Fibroblast of lung (primary cell): ENCODE measurements at regions not wholly inside any gene's neighbourhood (a gene's known extent, or its start where the extent isn't known, plus 50 kb on each side); places are given as distances from the start of the nearest gene placed in this dataset.

Experiments used
- DNase-seq, 2 donors: peaks; one replicate each; pipeline versions ENCODE4 v3.0.0 to v3.0.0-alpha.2; 2010; ENCODE audit warnings: low read depth in 2 of 2
- H2AFZ ChIP-seq: 2 replicates; pipeline ENCODE4 v1.5.1; 2012; ENCODE audit warnings: low read length, control low read depth, inconsistent platforms
- H3K27ac ChIP-seq: 2 replicates; pipeline ENCODE4 v1.5.1; 2011; ENCODE audit warnings: low read length, control low read depth; ENCODE audit not compliant: insufficient read depth
- H3K27me3 ChIP-seq: 2 replicates; pipeline ENCODE4 v1.5.1; 2011; ENCODE audit warnings: mild to moderate bottlenecking, low read length; ENCODE audit not compliant: control insufficient read depth, insufficient read depth
- H3K36me3 ChIP-seq: 2 replicates; pipeline ENCODE4 v1.5.1; 2011; ENCODE audit warnings: low read length; ENCODE audit not compliant: control insufficient read depth, insufficient read depth
- H3K4me1 ChIP-seq: 2 replicates; pipeline ENCODE4 v1.5.1; 2011; ENCODE audit warnings: low read length; ENCODE audit not compliant: control insufficient read depth, insufficient read depth; ENCODE audit errors: extremely low read depth
- H3K4me2 ChIP-seq: 2 replicates; pipeline ENCODE4 v1.5.1; 2011; ENCODE audit warnings: low read length, control low read depth; ENCODE audit not compliant: insufficient read depth; ENCODE audit errors: extremely low read depth
- H3K4me3 ChIP-seq, 4 experiments: fragments of 200-600 bp in 1 of 4; sonication (generic) in 1 of 4; replicated peaks in 1 of 4; 2 replicates each; pipeline ENCODE4 v1.5.1; 2011 to 2016; ENCODE audit warnings: low read length in 4 of 4, low read depth in 3 of 4, mild to moderate bottlenecking in 3 of 4, control low read depth in 2 of 4, inconsistent platforms in 1 of 4, mixed read lengths in 1 of 4; ENCODE audit not compliant: insufficient read depth in 1 of 4; ENCODE audit errors: control extremely low read depth in 1 of 4
- H3K79me2 ChIP-seq: 2 replicates; pipeline ENCODE4 v1.5.1; 2012; ENCODE audit warnings: mild to moderate bottlenecking, low read length, inconsistent platforms; ENCODE audit not compliant: control insufficient read depth, insufficient read depth
- H3K9ac ChIP-seq: 2 replicates; pipeline ENCODE4 v1.5.1; 2011; ENCODE audit warnings: mild to moderate bottlenecking, low read length, control low read depth; ENCODE audit not compliant: insufficient read depth
- H3K9me3 ChIP-seq: 2 replicates; pipeline ENCODE4 v1.5.1; 2012; ENCODE audit warnings: low read depth, low read length; ENCODE audit not compliant: control insufficient read depth, insufficient read depth
- H4K20me1 ChIP-seq: 2 replicates; pipeline ENCODE4 v1.5.1; 2011; ENCODE audit warnings: low read length; ENCODE audit not compliant: control insufficient read depth, insufficient read depth; ENCODE audit errors: extremely low read depth
- CTCF ChIP-seq, 2 donors: IDR thresholded peaks in 1 of 2; conservative IDR thresholded peaks in 1 of 2; 1 replicate in 1 of 2; 2 replicates in 1 of 2; pipeline ENCODE4 v1.5.1; 2011 to 2012; ENCODE audit warnings: low read length in 2 of 2, control low read depth in 1 of 2, inconsistent platforms in 1 of 2, low read depth in 1 of 2, mild to moderate bottlenecking in 1 of 2
- EZH2 ChIP-seq: IDR thresholded peaks from 2 replicates; pipeline ENCODE4 v1.5.1; 2012; ENCODE audit warnings: low read length, control low read depth, mild to moderate bottlenecking; ENCODE audit errors: missing control alignments

GRCh38 chr9:19641046-19641445 lies 147.8 kb downstream of the SLC24A2 start:
- Histone ChIP-seq H3K9ac (no peak overlapping the region), H4K20me1 (no peaks in the 10 kb centered on the region), H3K9me3 (no peaks in the 10 kb centered on the region), H3K4me1 (no peaks in the 10 kb centered on the region), H3K27ac (no peak overlapping the region), H3K4me2 (no peak overlapping the region), H2AFZ (no peak overlapping the region), H3K4me3 (no peak overlapping the region), H3K36me3 (no peaks in the 10 kb centered on the region), H3K79me2 (no peaks in the 10 kb centered on the region), H3K27me3 (no peaks in the 10 kb centered on the region)
- TF ChIP-seq CTCF (conservative IDR thresholded peaks at IDR 0.05 in 1 of 2, IDR thresholded peaks at IDR 0.05 in 1 of 2; ENCODE audit: low read depth in 1 of 2, low read length in 2 of 2) (no peak), EZH2 (no peak)
- peak in 1 of 2 donors; percentile 3 for DNase-seq

- Histone ChIP-seq H3K27ac (no peak overlapping the region), H3K36me3 (no peaks in the 10 kb centered on the region), H3K27me3 (no peaks in the 10 kb centered on the region), H3K9ac (no peak overlapping the region), H3K4me2 (no peak overlapping the region), H3K9me3 (no peaks in the 10 kb centered on the region), H3K4me1 (no peaks in the 10 kb centered on the region), H3K4me3 (no peak overlapping the region), H3K79me2 (no peaks in the 10 kb centered on the region), H4K20me1 (no peaks in the 10 kb centered on the region), H2AFZ (no peak overlapping the region)
- no peak for DNase-seq
- TF ChIP-seq CTCF (conservative IDR thresholded peaks at IDR 0.05 in 1 of 2, IDR thresholded peaks at IDR 0.05 in 1 of 2; ENCODE audit: low read depth in 1 of 2, low read length in 2 of 2) (no peak), EZH2 (no peak)
Observed at GRCh38 chr9:19640014-19640413, 148.8 kb downstream of the SLC24A2 start.

- no peaks in the 10 kb centered on the region for H3K4me1 ChIP-seq
- DNase-seq, result no peak
- no peaks in the 10 kb centered on the region for H3K36me3 ChIP-seq
- no peak overlapping the region for H3K4me3 ChIP-seq
- no peak overlapping the region for H3K27ac ChIP-seq
- no peak overlapping the region for H2AFZ ChIP-seq
- no peak for TF ChIP-seq EZH2
- no peak for TF ChIP-seq CTCF (conservative IDR thresholded peaks at IDR 0.05 in 1 of 2, IDR thresholded peaks at IDR 0.05 in 1 of 2; ENCODE audit: low read depth in 1 of 2, low read length in 2 of 2)
- H3K9me3 ChIP-seq, result no peaks in the 10 kb centered on the region
- no peak overlapping the region for H3K9ac ChIP-seq
- H3K79me2 ChIP-seq, result no peaks in the 10 kb centered on the region
- no peaks in the 10 kb centered on the region for H3K27me3 ChIP-seq
- no peak overlapping the region for H3K4me2 ChIP-seq
- no peaks in the 10 kb centered on the region for H4K20me1 ChIP-seq
Observed at GRCh38 chr9:19637084-19637483, 151.8 kb downstream of the SLC24A2 start.
